ENCODE measurements at regions not wholly inside any gene's neighbourhood (a gene's known extent, or its start where the extent isn't known, plus 50 kb on each side); places are given as distances from the start of the nearest gene placed in this dataset.

DNA sequence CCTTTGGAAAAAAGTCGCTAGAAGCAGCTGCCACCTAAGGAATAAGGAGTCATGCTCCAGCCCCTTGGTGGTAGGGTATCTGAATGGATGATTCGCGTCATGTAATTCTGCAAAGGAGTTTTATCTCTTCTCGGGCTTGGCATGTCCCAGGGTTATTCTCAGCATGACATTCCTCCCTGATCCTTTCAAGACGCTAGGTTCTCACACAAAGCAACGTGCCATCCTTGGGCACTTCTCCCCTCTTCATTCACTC, 355.6 kb downstream of the MYCN start:
- H3K18ac ChIP-seq (ENCODE audit: insufficient read length, low read depth, low read length) = no peak overlapping the region
- no peak overlapping the region for H2BK120ac ChIP-seq (ENCODE audit: low read depth, low read length, poor library complexity, severe bottlenecking)
- H2AK5ac ChIP-seq (ENCODE audit: insufficient read length, low read length) = no peak overlapping the region
- H2BK12ac ChIP-seq (ENCODE audit: insufficient read length, low read depth, low read length) = no peak overlapping the region
- H3K4me1 ChIP-seq (ENCODE audit: insufficient read depth, low read length) = no peaks in the 10 kb centered on the region
- H2BK20ac ChIP-seq (ENCODE audit: low read depth, low read length, poor library complexity, severe bottlenecking) = no peak overlapping the region
- no peak overlapping the region for H3K4me2 ChIP-seq (ENCODE audit: insufficient read depth, insufficient read length, low read length)
- H4K91ac ChIP-seq (ENCODE audit: insufficient read length, low read depth, low read length) = no peak overlapping the region
- H3K4me3 Mint-ChIP-seq = no peak overlapping the region
- TF ChIP-seq, protein P1, sequence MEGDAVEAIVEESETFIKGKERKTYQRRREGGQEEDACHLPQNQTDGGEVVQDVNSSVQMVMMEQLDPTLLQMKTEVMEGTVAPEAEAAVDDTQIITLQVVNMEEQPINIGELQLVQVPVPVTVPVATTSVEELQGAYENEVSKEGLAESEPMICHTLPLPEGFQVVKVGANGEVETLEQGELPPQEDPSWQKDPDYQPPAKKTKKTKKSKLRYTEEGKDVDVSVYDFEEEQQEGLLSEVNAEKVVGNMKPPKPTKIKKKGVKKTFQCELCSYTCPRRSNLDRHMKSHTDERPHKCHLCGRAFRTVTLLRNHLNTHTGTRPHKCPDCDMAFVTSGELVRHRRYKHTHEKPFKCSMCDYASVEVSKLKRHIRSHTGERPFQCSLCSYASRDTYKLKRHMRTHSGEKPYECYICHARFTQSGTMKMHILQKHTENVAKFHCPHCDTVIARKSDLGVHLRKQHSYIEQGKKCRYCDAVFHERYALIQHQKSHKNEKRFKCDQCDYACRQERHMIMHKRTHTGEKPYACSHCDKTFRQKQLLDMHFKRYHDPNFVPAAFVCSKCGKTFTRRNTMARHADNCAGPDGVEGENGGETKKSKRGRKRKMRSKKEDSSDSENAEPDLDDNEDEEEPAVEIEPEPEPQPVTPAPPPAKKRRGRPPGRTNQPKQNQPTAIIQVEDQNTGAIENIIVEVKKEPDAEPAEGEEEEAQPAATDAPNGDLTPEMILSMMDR (conservative IDR thresholded peaks at IDR 0.05) = no peak
- DNase-seq = no peak
- no peak overlapping the region for H3K23ac ChIP-seq (ENCODE audit: insufficient read length, low read depth, low read length)
- no peaks in the 10 kb centered on the region for H4K20me1 ChIP-seq (ENCODE audit: control insufficient read depth, insufficient read depth, insufficient read length)
- H3K4me1 Mint-ChIP-seq = peaks cover 3 to 10% of the 10 kb centered on the region in 2 experiments
- H3K79me1 ChIP-seq (ENCODE audit: insufficient read depth, low read depth, low read length, poor library complexity, severe bottlenecking) = no peaks in the 10 kb centered on the region
- H2AFZ ChIP-seq (ENCODE audit: low read length) = no peak overlapping the region
- H3K27me3 Mint-ChIP-seq (ENCODE audit: low read depth) = peaks cover 2% of the 10 kb centered on the region; the same call in 1 of the 2 replicates
- H3K36me3 Mint-ChIP-seq (ENCODE audit: insufficient read depth in 1 of 3, low read depth in 3 of 3) = peaks cover 2 to 11% (median 3%) of the 10 kb centered on the region in 3 experiments; a peak in 4 of 7 replicates
- no peaks in the 10 kb centered on the region for H3K23me2 ChIP-seq (ENCODE audit: insufficient read length, low read depth, low read length, poor library complexity, severe bottlenecking)
- H3T11ph ChIP-seq (ENCODE audit: low read length) = no peak overlapping the region
- no peak overlapping the region for H3K27ac Mint-ChIP-seq
- no peak overlapping the region for H3K4ac ChIP-seq (ENCODE audit: low read depth, low read length)
- H3K14ac ChIP-seq (ENCODE audit: insufficient read depth, low read length) = no peak overlapping the region
- H3K9me3 ChIP-seq (ENCODE audit: control insufficient read depth, low read depth, low read length) = no peaks in the 10 kb centered on the region
- no peak overlapping the region for H3K56ac ChIP-seq (ENCODE audit: insufficient read length, low read depth, low read length)
- no peak overlapping the region for H4K5ac ChIP-seq (ENCODE audit: insufficient read length, low read depth, low read length)
- no peaks in the 10 kb centered on the region for H3K79me2 ChIP-seq (ENCODE audit: insufficient read depth, low read length)
- no peak overlapping the region for H2BK15ac ChIP-seq (ENCODE audit: low read depth, low read length)
- H3K9me3 Mint-ChIP-seq = peaks cover 3 to 12% of the 10 kb centered on the region in 2 experiments; a peak in 3 of 5 replicates
- H3K9ac ChIP-seq (ENCODE audit: extremely low read depth, insufficient read length, low read length) = no peak overlapping the region
- no peak overlapping the region for H4K8ac ChIP-seq (replicated peaks; ENCODE audit: insufficient read length, low read depth, low read length)
- H3K27me3 ChIP-seq (ENCODE audit: insufficient read depth, low read length) = no peaks in the 10 kb centered on the region
- no CpG with 5 or more reads among the region's 6 CpGs for WGBS (ENCODE audit: extremely low coverage, insufficient read length, low lambda C conversion rate)
- H3K27ac ChIP-seq (ENCODE audit: insufficient read length, low read depth, low read length) = no peak overlapping the region
- H2BK5ac ChIP-seq (ENCODE audit: insufficient read length, low read length) = no peak overlapping the region

Data from H9 (cell line).